Activated naive CD4-positive, alpha-beta T cell treated with anti-CD3 and anti-CD28 coated beads, Interleukin-2, amount 50 U/mL, for 24 hours (primary cell): ENCODE measurements at regions not wholly inside any gene's neighbourhood (a gene's known extent, or its start where the extent isn't known, plus 50 kb on each side); places are given as distances from the start of the nearest gene placed in this dataset.
"Not testable (repeated sequence)": the region's sequence is repeated elsewhere in the genome, so short reads cannot be mapped to it uniquely, and the experiment has no call there.

Experiments
- H3K27ac Mint-ChIP-seq: one replicate; pipeline ENCODE4 v1.8.0; 2021; ENCODE audit warnings: mild to moderate bottlenecking, mixed read lengths
- H3K27me3 Mint-ChIP-seq: one replicate; pipeline ENCODE4 v1.8.0; 2021; ENCODE audit warnings: mixed read lengths
- H3K36me3 Mint-ChIP-seq: one replicate; pipeline ENCODE4 v1.8.0; 2021; ENCODE audit warnings: mixed read lengths
- H3K4me1 Mint-ChIP-seq: one replicate; pipeline ENCODE4 v1.8.0; 2021; ENCODE audit warnings: mixed read lengths
- H3K4me3 Mint-ChIP-seq: one replicate; pipeline ENCODE4 v1.8.0; 2021; ENCODE audit warnings: mild to moderate bottlenecking, mixed read lengths
- H3K9me3 Mint-ChIP-seq: one replicate; pipeline ENCODE4 v1.8.0; 2021; ENCODE audit warnings: mixed read lengths

DNA sequence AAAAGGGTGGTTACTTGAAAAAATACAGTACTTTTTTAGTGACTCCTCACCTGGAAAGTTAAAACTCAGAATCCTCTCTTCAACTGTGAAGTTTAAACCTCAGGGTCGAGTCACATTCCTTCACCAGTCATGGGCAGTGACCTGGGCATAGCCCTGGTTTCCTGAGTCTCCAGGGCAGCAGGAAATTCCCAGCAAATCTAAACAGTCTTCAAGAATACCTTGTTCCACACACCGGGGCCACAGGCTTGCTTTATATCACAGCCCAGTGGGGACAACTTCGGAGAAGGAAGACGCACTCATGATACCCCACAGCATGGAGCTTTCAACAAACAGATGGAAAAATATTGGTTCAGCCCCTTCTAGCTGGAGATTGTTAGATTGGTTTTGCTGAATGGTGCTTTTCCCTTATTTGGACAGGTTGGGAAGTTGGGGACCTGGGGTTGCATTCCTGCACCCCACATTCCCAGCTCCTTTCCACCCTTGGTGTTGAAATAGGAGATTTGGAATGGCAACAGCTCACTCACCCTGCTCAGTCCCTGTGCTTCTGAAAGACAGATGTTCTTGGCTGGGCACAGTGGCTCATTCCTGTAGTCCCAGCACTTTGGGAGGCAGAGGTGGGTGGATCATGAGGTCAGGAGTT lies 113.0 kb upstream of the TMEM170B start:
- H3K27ac Mint-ChIP-seq = no peak overlapping the region
- no peaks in the 10 kb centered on the region for H3K9me3 Mint-ChIP-seq
- peaks cover 17% of the 10 kb centered on the region for H3K4me1 Mint-ChIP-seq
- H3K4me3 Mint-ChIP-seq = no peak overlapping the region
- H3K36me3 Mint-ChIP-seq = no peaks in the 10 kb centered on the region
- no peaks in the 10 kb centered on the region for H3K27me3 Mint-ChIP-seq

- peak overlapping the region; percentile 18 for H3K27ac Mint-ChIP-seq
- H3K9me3 Mint-ChIP-seq = no peaks in the 10 kb centered on the region
- no peak overlapping the region for H3K4me3 Mint-ChIP-seq
- peaks cover 10% of the 10 kb centered on the region for H3K4me1 Mint-ChIP-seq
- H3K27me3 Mint-ChIP-seq = no peaks in the 10 kb centered on the region
- H3K36me3 Mint-ChIP-seq = no peaks in the 10 kb centered on the region
Measured at GRCh38 chr6:11423667-11424066, 113.9 kb upstream of the TMEM170B start.

DNA sequence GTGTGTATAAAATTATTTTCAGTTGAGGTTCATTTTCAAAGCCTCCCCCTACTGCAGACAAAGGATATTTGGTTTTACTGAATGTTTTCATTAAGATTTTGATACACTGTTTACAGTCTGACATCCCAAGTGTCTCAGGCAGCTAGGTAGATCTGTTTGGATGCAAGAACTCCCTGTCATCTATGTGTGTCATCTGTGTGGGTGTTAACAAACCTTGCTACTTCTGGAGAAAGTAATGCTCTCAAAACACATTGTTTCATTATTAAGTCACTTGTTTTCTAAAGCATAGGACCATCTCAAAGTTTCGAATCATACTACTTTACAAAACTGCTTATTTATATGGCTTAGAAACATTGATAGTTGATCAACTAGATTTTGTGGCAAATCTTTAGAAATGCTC lies 114.5 kb upstream of the TMEM170B start:
- Mint-ChIP-seq H3K36me3 (no peaks in the 10 kb centered on the region), H3K4me1 (peaks cover 7% of the 10 kb centered on the region), H3K4me3 (no peak overlapping the region)

GRCh38 chr6:11419763-11420453 lies 117.6 kb upstream of the TMEM170B start:
- no peaks in the 10 kb centered on the region for H3K36me3 Mint-ChIP-seq
- no peak overlapping the region for H3K4me3 Mint-ChIP-seq
- H3K27ac Mint-ChIP-seq = no peak overlapping the region

More for the DNA sequence above, 114.5 kb upstream of the TMEM170B start:
- no peaks in the 10 kb centered on the region for H3K27me3 Mint-ChIP-seq
- H3K27ac Mint-ChIP-seq = no peak overlapping the region
- H3K9me3 Mint-ChIP-seq = no peaks in the 10 kb centered on the region

DNA sequence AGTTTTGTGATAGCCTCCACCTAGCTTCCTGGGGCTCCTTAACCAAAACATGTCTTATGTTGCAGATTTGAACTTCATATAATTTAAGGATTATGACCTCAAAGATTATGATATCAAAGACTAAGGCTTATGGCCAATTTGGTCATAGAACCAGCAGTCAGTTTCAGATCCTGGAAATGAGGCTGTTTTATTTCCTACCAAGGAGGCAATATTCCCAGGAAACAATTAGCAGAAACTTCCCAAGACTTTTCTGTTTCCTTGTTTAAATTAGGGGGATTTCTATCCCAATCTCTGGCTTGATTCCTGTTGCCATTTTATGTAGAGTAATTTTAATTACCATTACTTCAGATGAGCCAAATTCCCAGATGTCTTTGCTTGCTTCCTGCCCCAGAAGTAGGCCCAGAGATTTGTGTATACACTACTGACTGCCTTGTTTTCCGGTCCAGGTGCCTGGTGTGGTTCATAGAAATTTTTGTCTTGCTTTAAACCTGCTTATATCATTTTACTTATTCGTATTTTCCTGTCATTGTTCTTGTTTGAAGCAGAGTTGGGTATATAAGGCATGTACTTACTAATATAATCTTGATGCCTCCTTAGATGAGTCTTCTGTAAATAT lies 119.2 kb upstream of the TMEM170B start:
- H3K27me3 Mint-ChIP-seq = no peaks in the 10 kb centered on the region
- no peak overlapping the region for H3K27ac Mint-ChIP-seq
- peaks cover 20% of the 10 kb centered on the region for H3K4me1 Mint-ChIP-seq
- no peaks in the 10 kb centered on the region for H3K9me3 Mint-ChIP-seq
- H3K4me3 Mint-ChIP-seq = no peak overlapping the region
- H3K36me3 Mint-ChIP-seq = no peaks in the 10 kb centered on the region

More at GRCh38 chr6:11419763-11420453, 117.6 kb upstream of the TMEM170B start:
- no peaks in the 10 kb centered on the region for H3K9me3 Mint-ChIP-seq
- no peaks in the 10 kb centered on the region for H3K27me3 Mint-ChIP-seq
- peaks cover 7% of the 10 kb centered on the region for H3K4me1 Mint-ChIP-seq

GRCh38 chr6:11416936-11417576 lies 120.5 kb upstream of the TMEM170B start:
- Mint-ChIP-seq H3K36me3 (no peaks in the 10 kb centered on the region), H3K27me3 (no peaks in the 10 kb centered on the region), H3K4me3 (no peak overlapping the region), H3K27ac (no peak overlapping the region), H3K4me1 (peaks cover 25% of the 10 kb centered on the region), H3K9me3 (no peaks in the 10 kb centered on the region)

GRCh38 chr6:11416099-11416935 lies 121.2 kb upstream of the TMEM170B start:
- H3K4me1 Mint-ChIP-seq = peaks cover 25% of the 10 kb centered on the region
- not testable (repeated sequence) for H3K4me3 Mint-ChIP-seq, H3K27ac Mint-ChIP-seq, H3K27me3 Mint-ChIP-seq, H3K9me3 Mint-ChIP-seq, H3K36me3 Mint-ChIP-seq

DNA sequence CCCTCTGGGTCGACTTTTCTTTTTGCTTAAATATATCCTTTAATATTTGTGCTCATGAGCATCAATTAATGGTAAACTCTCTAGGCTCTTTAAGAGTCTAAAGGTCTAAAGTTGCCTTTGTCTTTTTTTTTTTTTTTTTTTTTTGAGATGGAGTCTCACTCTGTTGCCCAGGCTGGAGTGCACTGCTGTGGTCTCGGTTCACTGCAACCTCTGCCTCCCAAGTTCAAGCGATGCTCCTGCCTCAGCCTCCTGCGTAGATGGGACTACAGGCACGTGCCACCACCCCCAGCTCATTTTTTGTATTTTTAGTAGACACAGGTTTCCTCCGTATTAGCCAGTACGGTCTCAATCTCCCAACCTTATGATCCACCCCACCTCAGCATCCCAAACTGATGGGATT lies 122.0 kb upstream of the TMEM170B start:
- Mint-ChIP-seq H3K27ac (no peak overlapping the region), H3K9me3 (no peaks in the 10 kb centered on the region), H3K4me1 (peaks cover 30% of the 10 kb centered on the region), H3K36me3 (no peaks in the 10 kb centered on the region), H3K4me3 (no peak overlapping the region), H3K27me3 (no peaks in the 10 kb centered on the region)

- Mint-ChIP-seq H3K9me3 (no peaks in the 10 kb centered on the region), H3K27ac (no peak overlapping the region), H3K4me3 (peak overlapping the region; percentile 42)
Measured at GRCh38 chr6:11414176-11414963, 123.2 kb upstream of the TMEM170B start.

GRCh38 chr6:11413728-11414127 lies 123.8 kb upstream of the TMEM170B start:
- no peak overlapping the region for H3K27ac Mint-ChIP-seq

More at GRCh38 chr6:11414176-11414963, 123.2 kb upstream of the TMEM170B start:
- H3K4me1 Mint-ChIP-seq = peaks cover 30% of the 10 kb centered on the region
- no peaks in the 10 kb centered on the region for H3K36me3 Mint-ChIP-seq
- H3K27me3 Mint-ChIP-seq = no peaks in the 10 kb centered on the region

DNA sequence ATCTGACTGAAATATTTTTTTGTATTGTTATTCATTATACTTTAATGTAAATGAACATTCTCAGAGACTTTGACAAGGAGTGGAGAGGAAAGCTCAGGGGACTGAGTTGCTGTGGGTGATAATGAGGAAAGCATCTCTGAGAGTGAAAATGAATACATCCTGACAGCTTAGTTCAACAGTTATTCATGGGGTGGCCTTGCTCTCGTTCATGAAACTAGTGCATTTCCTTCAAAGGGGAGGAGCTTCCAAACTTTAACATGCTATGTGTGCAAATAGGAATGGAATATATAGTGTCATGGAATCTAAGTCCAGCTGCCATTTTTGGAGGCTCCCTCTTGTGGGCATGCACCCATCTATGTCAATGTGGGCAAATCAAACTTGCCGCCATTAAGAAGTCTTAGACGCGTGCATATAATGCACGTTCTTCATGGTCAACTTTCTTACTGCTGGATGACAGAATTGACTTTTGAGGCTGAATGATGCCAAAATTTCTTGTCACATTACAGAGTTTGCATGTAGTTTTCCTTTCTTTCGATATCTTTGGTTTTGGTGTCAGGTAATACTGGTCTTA lies 124.3 kb upstream of the TMEM170B start:
- H3K9me3 Mint-ChIP-seq = no peaks in the 10 kb centered on the region
- H3K27me3 Mint-ChIP-seq = no peaks in the 10 kb centered on the region
- no peaks in the 10 kb centered on the region for H3K36me3 Mint-ChIP-seq
- no peak overlapping the region for H3K27ac Mint-ChIP-seq
- peaks cover 30% of the 10 kb centered on the region for H3K4me1 Mint-ChIP-seq
- H3K4me3 Mint-ChIP-seq = no peak overlapping the region

More at GRCh38 chr6:11413728-11414127, 123.8 kb upstream of the TMEM170B start:
- Mint-ChIP-seq H3K9me3 (no peaks in the 10 kb centered on the region), H3K36me3 (no peaks in the 10 kb centered on the region), H3K4me3 (no peak overlapping the region), H3K27me3 (no peaks in the 10 kb centered on the region), H3K4me1 (peaks cover 30% of the 10 kb centered on the region)

GRCh38 chr6:11412616-11413015 lies 124.9 kb upstream of the TMEM170B start:
- H3K27ac Mint-ChIP-seq = no peak overlapping the region
- no peaks in the 10 kb centered on the region for H3K27me3 Mint-ChIP-seq
- no peaks in the 10 kb centered on the region for H3K36me3 Mint-ChIP-seq
- peaks cover 30% of the 10 kb centered on the region for H3K4me1 Mint-ChIP-seq
- no peaks in the 10 kb centered on the region for H3K9me3 Mint-ChIP-seq
- H3K4me3 Mint-ChIP-seq = no peak overlapping the region

- H3K4me1 Mint-ChIP-seq = peaks cover 30% of the 10 kb centered on the region
- H3K27ac Mint-ChIP-seq = no peak overlapping the region
- H3K36me3 Mint-ChIP-seq = no peaks in the 10 kb centered on the region
- no peak overlapping the region for H3K4me3 Mint-ChIP-seq
- no peaks in the 10 kb centered on the region for H3K9me3 Mint-ChIP-seq
- no peaks in the 10 kb centered on the region for H3K27me3 Mint-ChIP-seq
Measured at GRCh38 chr6:11412011-11412424, 125.5 kb upstream of the TMEM170B start.

- no peak overlapping the region for H3K27ac Mint-ChIP-seq
- no peaks in the 10 kb centered on the region for H3K36me3 Mint-ChIP-seq
- no peak overlapping the region for H3K4me3 Mint-ChIP-seq
- peaks cover 30% of the 10 kb centered on the region for H3K4me1 Mint-ChIP-seq
- no peaks in the 10 kb centered on the region for H3K9me3 Mint-ChIP-seq
- no peaks in the 10 kb centered on the region for H3K27me3 Mint-ChIP-seq
Measured at GRCh38 chr6:11411593-11411992, 126.0 kb upstream of the TMEM170B start.
